ENCODE measurements at regions not wholly inside any gene's neighbourhood (a gene's known extent, or its start where the extent isn't known, plus 50 kb on each side); places are given as distances from the start of the nearest gene placed in this dataset.

- CTCF ChIA-PET: interaction anchor here (0.7 to 1.3 kb wide), 3 partner anchors 18 to 78 kb away, joined by 3 read pairs; no protein-coding TSS in a partner anchor
- Mint-ChIP-seq H3K36me3 (ENCODE audit: insufficient read depth, unreplicated experiment) (peaks cover 6% of the 10 kb centered on the region), H3K4me3 (ENCODE audit: unreplicated experiment) (no peak overlapping the region), H3K4me1 (ENCODE audit: insufficient read depth, unreplicated experiment) (no peaks in the 10 kb centered on the region), H3K9me3 (ENCODE audit: unreplicated experiment) (peaks cover 9% of the 10 kb centered on the region), H3K27ac (ENCODE audit: low read depth, unreplicated experiment) (no peak overlapping the region), H3K27me3 (ENCODE audit: insufficient read depth, unreplicated experiment) (no peaks in the 10 kb centered on the region)
- intact Hi-C loops (cut with micrococcal nuclease): no loop called here
- POLR2A ChIA-PET: interaction anchor here (0.7 kb wide), 1 partner anchor 12 kb away, joined by 4 read pairs; no protein-coding TSS in a partner anchor
- DNase-seq (ENCODE audit: unreplicated experiment): no peak
- no TSS peak for BruUV-seq (replicated peaks)
- TF ChIP-seq CTCF (IDR thresholded peaks at IDR 0.05; ENCODE audit: unreplicated experiment): no peak
Observed at GRCh38 chr18:78587096-78587495, 392.5 kb upstream of the SALL3 start.

- DNase-seq (ENCODE audit: unreplicated experiment): no peak
- POLR2A ChIA-PET: interaction anchor here (0.7 kb wide), 1 partner anchor 12 kb away, joined by 4 read pairs; no protein-coding TSS in a partner anchor
- BruUV-seq (replicated peaks): no TSS peak
- no peak overlapping the region for H3K27ac Mint-ChIP-seq (ENCODE audit: low read depth, unreplicated experiment)
- H3K27me3 Mint-ChIP-seq (ENCODE audit: insufficient read depth, unreplicated experiment): no peaks in the 10 kb centered on the region
- H3K9me3 Mint-ChIP-seq (ENCODE audit: unreplicated experiment): peaks cover 8% of the 10 kb centered on the region
- peaks cover 6% of the 10 kb centered on the region for H3K36me3 Mint-ChIP-seq (ENCODE audit: insufficient read depth, unreplicated experiment)
- no peak overlapping the region for H3K4me3 Mint-ChIP-seq (ENCODE audit: unreplicated experiment)
- H3K4me1 Mint-ChIP-seq (ENCODE audit: insufficient read depth, unreplicated experiment): no peaks in the 10 kb centered on the region
- no peak for TF ChIP-seq CTCF (IDR thresholded peaks at IDR 0.05; ENCODE audit: unreplicated experiment)
- intact Hi-C loops (cut with micrococcal nuclease): no loop called here
- CTCF ChIA-PET: interaction anchor here (0.6 to 1.2 kb wide), 4 partner anchors 14 to 376 kb away, joined by 3 read pairs; no protein-coding TSS in a partner anchor
Observed at GRCh38 chr18:78587626-78588600, 391.7 kb upstream of the SALL3 start.

GRCh38 chr18:78589916-78590437 is 389.6 kb upstream of the SALL3 start:
- intact Hi-C loops (cut with micrococcal nuclease): no loop called here
- Mint-ChIP-seq H3K27me3 (ENCODE audit: insufficient read depth, unreplicated experiment) (no peaks in the 10 kb centered on the region), H3K36me3 (ENCODE audit: insufficient read depth, unreplicated experiment) (peaks cover 6% of the 10 kb centered on the region), H3K4me1 (ENCODE audit: insufficient read depth, unreplicated experiment) (no peaks in the 10 kb centered on the region), H3K27ac (ENCODE audit: low read depth, unreplicated experiment) (no peak overlapping the region), H3K9me3 (ENCODE audit: unreplicated experiment) (peaks cover 8% of the 10 kb centered on the region), H3K4me3 (ENCODE audit: unreplicated experiment) (no peak overlapping the region)
- no TSS peak for BruUV-seq (replicated peaks)
- POLR2A ChIA-PET: interaction anchor here (0.5 kb wide), 1 partner anchor 15 kb away, joined by 3 read pairs; no protein-coding TSS in a partner anchor
- no peak for DNase-seq (ENCODE audit: unreplicated experiment)
- no peak for TF ChIP-seq CTCF (IDR thresholded peaks at IDR 0.05; ENCODE audit: unreplicated experiment)
- CTCF ChIA-PET: interaction anchor here (0.7 kb wide), 1 partner anchor 840 kb away, joined by 3 read pairs; no protein-coding TSS in a partner anchor

GRCh38 chr18:78595453-78595852 is 384.2 kb upstream of the SALL3 start:
- BruUV-seq (replicated peaks): no TSS peak
- no peak for DNase-seq (ENCODE audit: unreplicated experiment)
- Mint-ChIP-seq H3K9me3 (ENCODE audit: unreplicated experiment) (no peaks in the 10 kb centered on the region), H3K27me3 (ENCODE audit: insufficient read depth, unreplicated experiment) (no peaks in the 10 kb centered on the region), H3K4me1 (ENCODE audit: insufficient read depth, unreplicated experiment) (no peaks in the 10 kb centered on the region), H3K27ac (ENCODE audit: low read depth, unreplicated experiment) (no peak overlapping the region), H3K36me3 (ENCODE audit: insufficient read depth, unreplicated experiment) (no peaks in the 10 kb centered on the region), H3K4me3 (ENCODE audit: unreplicated experiment) (no peak overlapping the region)
- ChIA-PET CTCF (no interaction called here), POLR2A (no interaction called here)
- intact Hi-C loops (cut with micrococcal nuclease): no loop called here
- no peak for TF ChIP-seq CTCF (IDR thresholded peaks at IDR 0.05; ENCODE audit: unreplicated experiment)

Data from MCF 10A (cell line).